ENCODE measurements at regions not wholly inside any gene's neighbourhood (a gene's known extent, or its start where the extent isn't known, plus 50 kb on each side); places are given as distances from the start of the nearest gene placed in this dataset.

- no peak for TF ChIP-seq TAF1 (IDR thresholded peaks at IDR 0.05; ENCODE audit: low read depth)
- TF ChIP-seq MXI1 (conservative IDR thresholded peaks at IDR 0.05; ENCODE audit: poor library complexity, severe bottlenecking): no peak
- TF ChIP-seq CTCF (IDR thresholded peaks at IDR 0.05; ENCODE audit: poor library complexity, severe bottlenecking): no peak
- TF ChIP-seq EZH2 (IDR thresholded peaks at IDR 0.05; ENCODE audit: borderline replicate concordance, insufficient read depth, low read length, poor library complexity, severe bottlenecking): no peak
- no peak for TF ChIP-seq EP300 (conservative IDR thresholded peaks at IDR 0.05; ENCODE audit: poor library complexity, severe bottlenecking)
- no peak for TF ChIP-seq RAD21 (conservative IDR thresholded peaks at IDR 0.05)
- TF ChIP-seq SMC3 (conservative IDR thresholded peaks at IDR 0.05; ENCODE audit: poor library complexity): no peak
- no peak for TF ChIP-seq REST (IDR thresholded peaks at IDR 0.05; ENCODE audit: borderline replicate concordance)
Observed at GRCh38 chr14:27270716-27271115, 672.9 kb upstream of the NOVA1 start.
